AG04449 (cell line): ENCODE measurements at regions not wholly inside any gene's neighbourhood (a gene's known extent, or its start where the extent isn't known, plus 50 kb on each side); places are given as distances from the start of the nearest gene placed in this dataset.

Experiments used
- CTCF ChIA-PET: fragments of 350-600 bp; formaldehyde crosslinking; extraction: SDS; loops from one replicate; lab custom pipeline; 2021; ENCODE audit warnings: antibody characterized with exemption; lab: Yijun Ruan, JAX
- POLR2A ChIA-PET: fragments of 400-600, 350-600 bp; formaldehyde crosslinking; extraction: SDS; loops from one replicate; lab custom pipeline; 2020; ENCODE audit warnings: antibody characterized with exemption, inconsistent platforms; lab: Yijun Ruan, JAX
- DNase-seq: peaks from one replicate; pipeline ENCODE4 v3.0.0-alpha.2; 2010; ENCODE audit warnings: low read depth, low spot score
- H3K4me3 ChIP-seq: 2 replicates; pipeline ENCODE4 v1.5.1; 2011; ENCODE audit warnings: low read depth, mild to moderate bottlenecking, control low read depth, low read length
- TF ChIP-seq, protein P1 (sequence below): IDR thresholded peaks from one replicate; pipeline ENCODE4 v1.5.1; 2011; ENCODE audit warnings: mild to moderate bottlenecking, moderate library complexity, low read length, control low read depth, inconsistent platforms; ENCODE audit not compliant: insufficient read depth; ENCODE audit errors: missing control alignments

DNA sequence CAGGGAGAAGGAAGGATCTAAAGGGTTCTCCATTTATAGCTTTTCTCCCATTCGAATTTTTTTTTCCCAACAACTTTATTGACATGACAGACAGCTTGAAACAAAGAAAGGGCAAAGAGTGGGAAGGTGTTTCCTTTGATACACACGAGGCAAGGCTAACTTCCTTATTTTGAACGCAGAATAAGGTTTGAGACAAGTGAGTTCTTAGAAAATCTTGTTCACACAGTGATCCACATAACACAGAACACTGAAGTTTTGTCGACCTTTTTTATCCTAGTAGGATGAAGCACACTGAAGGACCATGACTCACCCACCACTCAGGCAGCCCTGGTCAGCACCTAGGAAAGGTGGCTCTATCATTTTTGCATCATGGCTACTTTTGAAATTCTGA lies 425.8 kb upstream of the MDFIC2 start:
- ChIA-PET POLR2A (no interaction called here), CTCF (no interaction called here)
- no peak for DNase-seq
- H3K4me3 ChIP-seq: no peak overlapping the region
- TF ChIP-seq, protein P1, sequence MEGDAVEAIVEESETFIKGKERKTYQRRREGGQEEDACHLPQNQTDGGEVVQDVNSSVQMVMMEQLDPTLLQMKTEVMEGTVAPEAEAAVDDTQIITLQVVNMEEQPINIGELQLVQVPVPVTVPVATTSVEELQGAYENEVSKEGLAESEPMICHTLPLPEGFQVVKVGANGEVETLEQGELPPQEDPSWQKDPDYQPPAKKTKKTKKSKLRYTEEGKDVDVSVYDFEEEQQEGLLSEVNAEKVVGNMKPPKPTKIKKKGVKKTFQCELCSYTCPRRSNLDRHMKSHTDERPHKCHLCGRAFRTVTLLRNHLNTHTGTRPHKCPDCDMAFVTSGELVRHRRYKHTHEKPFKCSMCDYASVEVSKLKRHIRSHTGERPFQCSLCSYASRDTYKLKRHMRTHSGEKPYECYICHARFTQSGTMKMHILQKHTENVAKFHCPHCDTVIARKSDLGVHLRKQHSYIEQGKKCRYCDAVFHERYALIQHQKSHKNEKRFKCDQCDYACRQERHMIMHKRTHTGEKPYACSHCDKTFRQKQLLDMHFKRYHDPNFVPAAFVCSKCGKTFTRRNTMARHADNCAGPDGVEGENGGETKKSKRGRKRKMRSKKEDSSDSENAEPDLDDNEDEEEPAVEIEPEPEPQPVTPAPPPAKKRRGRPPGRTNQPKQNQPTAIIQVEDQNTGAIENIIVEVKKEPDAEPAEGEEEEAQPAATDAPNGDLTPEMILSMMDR: no peak

DNA sequence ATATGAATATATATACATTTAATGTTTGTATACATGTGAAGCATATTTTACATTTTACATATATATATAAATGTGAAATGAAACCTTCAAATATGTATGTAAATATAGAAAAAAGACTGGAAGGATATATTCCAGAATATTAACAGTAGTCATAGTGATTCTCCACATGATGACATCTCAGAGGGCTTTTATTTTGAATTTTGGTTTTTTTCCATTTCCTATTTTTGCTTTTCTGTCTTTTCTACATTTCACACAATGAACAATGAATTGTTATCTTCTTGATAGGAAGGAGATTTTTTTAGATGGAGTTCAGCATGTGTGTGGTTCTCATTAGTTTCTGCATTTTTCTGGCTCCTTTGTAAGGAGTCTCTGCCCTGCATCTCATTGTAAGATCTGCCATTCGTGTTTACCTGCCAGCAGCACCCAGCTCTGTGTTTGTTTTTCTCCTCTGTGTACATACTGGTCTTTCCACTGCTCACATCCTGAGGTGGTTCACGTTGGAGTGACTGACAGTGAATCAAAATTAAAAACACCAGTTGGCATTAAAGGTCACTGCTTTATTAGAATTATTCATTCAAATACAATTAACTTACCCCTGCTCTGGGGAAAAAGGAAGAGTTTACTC lies 425.3 kb upstream of the MDFIC2 start:
- ChIA-PET POLR2A (no interaction called here), CTCF (no interaction called here)
- H3K4me3 ChIP-seq: no peak overlapping the region
- DNase-seq: no peak
- TF ChIP-seq, protein P1: no peak

DNA sequence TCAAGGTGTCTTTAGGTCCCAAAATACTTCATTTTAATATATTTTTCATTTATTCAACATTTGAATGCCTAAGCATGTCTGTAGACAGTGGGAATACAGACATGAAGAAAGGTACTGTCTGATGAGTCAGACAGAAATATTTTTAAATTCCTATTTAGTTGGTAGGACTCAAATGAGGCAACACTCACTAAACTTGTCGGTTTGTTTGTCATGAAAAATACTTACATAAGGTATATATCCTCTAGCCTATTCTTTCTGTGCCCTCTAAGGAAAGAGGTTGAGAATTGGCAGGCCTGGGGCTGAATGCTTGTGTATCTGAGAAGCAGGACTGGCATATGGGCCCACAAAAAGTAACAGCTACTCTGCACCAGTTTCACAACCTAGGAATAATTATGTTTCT lies 423.6 kb upstream of the MDFIC2 start:
- H3K4me3 ChIP-seq: no peak overlapping the region
- ChIA-PET POLR2A (no interaction called here), CTCF (no interaction called here)
- DNase-seq: no peak
- TF ChIP-seq, protein P1: no peak

DNA sequence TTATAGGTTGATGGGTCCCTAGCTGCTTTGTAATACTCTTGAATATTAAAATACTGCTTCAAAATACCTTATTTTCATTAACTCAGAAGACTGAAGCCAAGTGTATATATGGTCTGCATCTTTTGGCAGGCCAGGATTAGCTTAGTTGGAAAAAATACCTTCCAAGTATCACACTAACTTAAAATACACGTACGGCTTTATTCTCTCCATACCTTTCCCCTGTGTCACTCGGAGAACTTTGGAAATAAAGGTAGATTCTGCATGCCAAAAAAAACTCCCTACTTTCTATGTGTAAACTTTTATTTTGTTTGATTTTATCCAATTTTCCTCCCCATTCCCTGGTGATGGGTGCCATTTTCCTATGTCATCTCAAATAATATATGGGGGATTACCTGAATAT lies 422.3 kb upstream of the MDFIC2 start:
- no peak overlapping the region for H3K4me3 ChIP-seq
- ChIA-PET POLR2A (no interaction called here), CTCF (interaction anchor here (0.9 kb wide), 1 partner anchor 8 kb away, joined by 3 read pairs; no protein-coding TSS in a partner anchor)
- TF ChIP-seq, protein P1: no peak
- no peak for DNase-seq

DNA sequence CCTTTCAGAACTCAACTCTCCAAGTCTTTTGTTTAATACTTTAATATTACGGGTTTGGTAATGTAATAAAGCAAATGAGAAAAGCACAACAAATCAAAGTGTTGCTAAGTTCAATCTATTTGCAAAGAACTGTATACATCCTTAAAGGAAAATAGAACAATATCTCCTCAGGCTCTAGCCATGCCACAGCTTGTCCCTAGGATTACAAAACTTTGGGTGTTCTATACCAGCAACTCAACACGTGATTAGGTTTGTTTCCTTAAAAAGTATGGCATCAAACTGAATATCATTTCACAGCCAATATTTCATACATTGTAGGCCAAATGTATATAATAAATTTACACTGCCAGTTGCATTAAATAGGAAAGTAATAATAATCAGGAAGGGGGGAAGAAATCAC lies 418.6 kb upstream of the MDFIC2 start:
- DNase-seq: no peak
- TF ChIP-seq, protein P1: no peak
- ChIA-PET CTCF (no interaction called here), POLR2A (no interaction called here)
- H3K4me3 ChIP-seq: no peak overlapping the region

DNA sequence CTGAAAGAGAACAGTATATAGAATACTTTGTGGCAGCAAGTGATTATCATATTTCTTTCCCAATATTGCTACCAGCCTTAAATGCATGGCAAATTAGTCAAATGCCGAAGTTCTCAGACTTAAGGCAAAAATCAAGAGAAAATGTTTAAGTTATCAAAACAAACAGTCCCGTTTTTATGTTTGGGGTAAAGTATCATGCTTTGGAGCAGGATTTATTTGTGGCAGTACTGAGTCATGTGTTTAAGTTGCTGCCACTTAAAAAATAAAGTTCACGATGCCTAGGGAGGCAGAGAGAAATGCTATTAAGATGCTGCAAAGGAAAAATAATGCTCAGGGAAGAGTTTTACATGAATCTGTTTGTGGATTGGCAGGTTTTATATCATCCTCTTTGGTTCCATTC lies 417.4 kb upstream of the MDFIC2 start:
- H3K4me3 ChIP-seq: no peak overlapping the region
- CTCF ChIA-PET: no interaction called here
- TF ChIP-seq, protein P1: no peak

More for the DNA sequence above, 417.4 kb upstream of the MDFIC2 start:
- POLR2A ChIA-PET: no interaction called here
- DNase-seq: no peak
